PC-9 (cell line): ENCODE measurements at regions not wholly inside any gene's neighbourhood (a gene's known extent, or its start where the extent isn't known, plus 50 kb on each side); places are given as distances from the start of the nearest gene placed in this dataset.

Experiments used
- CTCF ChIP-seq: fragments of 200-600 bp; sonication (generic); conservative IDR thresholded peaks from 2 replicates; pipeline ENCODE4 v1.6.1; 2017; ENCODE audit warnings: mixed run types, antibody characterized with exemption, mild to moderate bottlenecking, moderate library complexity
- EZH2 ChIP-seq: fragments of 200-600 bp; sonication (generic); IDR thresholded peaks from 2 replicates; pipeline ENCODE4 v1.8.0; 2017; ENCODE audit warnings: antibody characterized with exemption, low read depth

DNA sequence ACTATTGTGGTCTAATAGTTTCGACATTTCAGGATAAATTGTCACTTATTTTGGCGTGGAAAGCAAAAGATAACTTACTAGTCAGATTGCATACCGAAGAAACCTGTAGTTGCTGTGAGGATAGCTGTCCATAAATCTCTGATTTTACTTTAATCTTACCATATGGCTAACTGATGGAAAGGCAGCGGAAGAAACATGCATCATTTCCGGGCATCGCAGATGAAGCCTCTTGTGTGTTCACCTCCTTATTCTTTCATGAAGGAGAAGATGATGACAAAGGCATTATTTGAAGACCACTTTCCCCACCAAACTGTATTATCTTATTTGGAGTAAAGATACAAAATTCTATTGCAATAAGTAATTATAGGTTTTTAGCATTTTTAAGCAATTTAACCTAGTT, 763.6 kb upstream of the SLITRK6 start:
- TF ChIP-seq CTCF (no peak), EZH2 (no peak)
